HEK293 (cell line): ENCODE measurements at regions not wholly inside any gene's neighbourhood (a gene's known extent, or its start where the extent isn't known, plus 50 kb on each side); places are given as distances from the start of the nearest gene placed in this dataset.

Experiments
- CTCF ChIA-PET: fragments of 350-600 bp; formaldehyde crosslinking; extraction: SDS; loops from one replicate; lab custom pipeline; 2021; ENCODE audit warnings: antibody characterized with exemption; lab: Yijun Ruan, JAX
- POLR2A ChIA-PET: fragments of 300-600 bp; formaldehyde crosslinking; extraction: SDS; loops from one replicate; lab custom pipeline; 2020; ENCODE audit warnings: antibody characterized with exemption, inconsistent platforms; lab: Yijun Ruan, JAX
- H3K27ac ChIP-seq: fragments of 200-500 bp; sonication (Bioruptor generic); 2 replicates; pipeline ENCODE4 v1.5.1; 2014; ENCODE audit warnings: low read depth, low read length, control low read depth, inconsistent platforms; ENCODE audit errors: extremely low read depth
- H3K36me3 ChIP-seq, 2 experiments: fragments of 200-500 bp in 1 of 2; sonication (Bioruptor generic) in 1 of 2; 1 replicate in 1 of 2; 2 replicates in 1 of 2; pipeline ENCODE4 v1.5.1; 2014 to 2017; ENCODE audit warnings: inconsistent platforms in 2 of 2, low read length in 2 of 2; ENCODE audit not compliant: control insufficient read depth in 2 of 2, insufficient read depth in 1 of 2
- H3K4me1 ChIP-seq: fragments of 200-500 bp; sonication (Bioruptor generic); 2 replicates; pipeline ENCODE4 v1.5.1; 2014; ENCODE audit warnings: mild to moderate bottlenecking, low read length, inconsistent platforms; ENCODE audit not compliant: control insufficient read depth, insufficient read depth
- H3K4me3 ChIP-seq: 2 replicates; pipeline ENCODE4 v1.5.1; 2011; ENCODE audit warnings: low read depth, mild to moderate bottlenecking, control low read depth, low read length, moderate library complexity
- H3K9me3 ChIP-seq: fragments of 200-500 bp; sonication (Bioruptor generic); 2 replicates; pipeline ENCODE4 v1.5.1; 2014; ENCODE audit warnings: low read depth, low read length, inconsistent platforms; ENCODE audit not compliant: control insufficient read depth, insufficient read depth
- ELK4 ChIP-seq: IDR thresholded peaks from 2 replicates; pipeline ENCODE4 v1.6.1; 2011; ENCODE audit warnings: mild to moderate bottlenecking, low read depth, low read length, borderline replicate concordance
- GLI2 ChIP-seq: fragments of 450-650 bp; formaldehyde crosslinking; IDR thresholded peaks from 2 replicates; pipeline ENCODE4; 2017; ENCODE audit warnings: missing biosample characterization, missing genetic modification characterization, low read depth, borderline replicate concordance
- RBAK ChIP-seq: fragments of 450-650 bp; formaldehyde crosslinking; IDR thresholded peaks from 2 replicates; pipeline ENCODE4 v1.5.1; 2016; ENCODE audit warnings: missing biosample characterization, missing genetic modification characterization
- SP3 ChIP-seq: fragments of 450-650 bp; formaldehyde crosslinking; IDR thresholded peaks from 2 replicates; pipeline ENCODE4 v1.5.1; 2016; ENCODE audit warnings: missing biosample characterization, missing genetic modification characterization
- WT1 ChIP-seq: fragments of 450-650 bp; formaldehyde crosslinking; IDR thresholded peaks from 2 replicates; pipeline ENCODE4 v1.5.1; 2016; ENCODE audit warnings: missing biosample characterization, missing genetic modification characterization
- ZBTB11 ChIP-seq: fragments of 450-650 bp; formaldehyde crosslinking; conservative IDR thresholded peaks from 2 replicates; pipeline ENCODE4 v1.5.1; 2016; ENCODE audit warnings: low read depth, missing biosample characterization, missing genetic modification characterization
- ZBTB7A ChIP-seq: fragments of 450-650 bp; formaldehyde crosslinking; IDR thresholded peaks from 2 replicates; pipeline ENCODE4 v1.5.1; 2016; ENCODE audit warnings: low read depth, missing biosample characterization, missing genetic modification characterization
- ZFP3 ChIP-seq: fragments of 450-650 bp; formaldehyde crosslinking; IDR thresholded peaks from 2 replicates; pipeline ENCODE4 v1.5.1; 2016; ENCODE audit warnings: low read depth, missing biosample characterization, missing genetic modification characterization
- ZNF133 ChIP-seq: fragments of 450-650 bp; formaldehyde crosslinking; IDR thresholded peaks from 2 replicates; pipeline ENCODE4 v1.5.1; 2016; ENCODE audit warnings: missing biosample characterization, missing genetic modification characterization
- ZNF416 ChIP-seq: fragments of 450-650 bp; formaldehyde crosslinking; IDR thresholded peaks from 2 replicates; pipeline ENCODE4 v1.5.1; 2016; ENCODE audit warnings: missing biosample characterization, missing genetic modification characterization
- ZNF488 ChIP-seq: fragments of 450-650 bp; formaldehyde crosslinking; IDR thresholded peaks from 2 replicates; pipeline ENCODE4 v1.5.1; 2016; ENCODE audit warnings: missing biosample characterization, missing genetic modification characterization
- ZNF610 ChIP-seq: fragments of 450-650 bp; formaldehyde crosslinking; IDR thresholded peaks from 2 replicates; pipeline ENCODE4 v1.5.1; 2016; ENCODE audit warnings: missing biosample characterization, missing genetic modification characterization, borderline replicate concordance
- ZNF670 ChIP-seq: fragments of 450-650 bp; formaldehyde crosslinking; IDR thresholded peaks from 2 replicates; pipeline ENCODE4 v1.5.1; 2016; ENCODE audit warnings: missing biosample characterization, missing genetic modification characterization, low read depth
- ZNF777 ChIP-seq: fragments of 450-650 bp; formaldehyde crosslinking; IDR thresholded peaks from 2 replicates; pipeline ENCODE4 v1.5.1; 2017; ENCODE audit warnings: missing biosample characterization, missing genetic modification characterization, borderline replicate concordance
- ZNF830 ChIP-seq: fragments of 450-650 bp; IDR thresholded peaks from 2 replicates; pipeline ENCODE4 v1.5.0; 2018; ENCODE audit warnings: missing biosample characterization, missing genetic modification characterization, low read depth, mild to moderate bottlenecking, moderate library complexity
- ZSCAN23 ChIP-seq: fragments of 450-650 bp; formaldehyde crosslinking; IDR thresholded peaks from 2 replicates; pipeline ENCODE4 v1.5.1; 2016; ENCODE audit warnings: missing biosample characterization, missing genetic modification characterization

GRCh38 chr2:236899146-236899545, 186.5 kb upstream of the COPS8 start (continued):
- TF ChIP-seq ZBTB7A (no peak), ZNF777 (no peak), ZNF830 (tag by site-specific recombination) (no peak), RBAK (tag by site-specific recombination) (no peak), ZNF670 (no peak), ZBTB11 (tag by site-specific recombination) (no peak), ZSCAN23 (tag by site-specific recombination) (no peak), SP3 (tag by site-specific recombination) (no peak), ZFP3 (tag by site-specific recombination) (no peak), GLI2 (tag by site-specific recombination) (no peak), ZNF416 (tag by site-specific recombination) (no peak)

- ChIA-PET POLR2A (interaction anchor here (0.9 kb wide), 1 partner anchor 86 kb away, joined by 3 read pairs; no protein-coding TSS in a partner anchor), CTCF (interaction anchor here (0.9 kb wide), 1 partner anchor 591 kb away, joined by 3 read pairs; no protein-coding TSS in a partner anchor)
- H3K4me3 ChIP-seq, result no peak overlapping the region
- no peak overlapping the region for H3K27ac ChIP-seq
- TF ChIP-seq ZNF133 (tag by site-specific recombination) (no peak), ELK4 (no peak)
- H3K36me3 ChIP-seq, result no peaks in the 10 kb centered on the region
- no peaks in the 10 kb centered on the region for H3K4me1 ChIP-seq
- H3K9me3 ChIP-seq, result no peaks in the 10 kb centered on the region
These were observed 185.6 kb upstream of the COPS8 start for GRCh38 chr2:236899950-236900640.

- no peaks in the 10 kb centered on the region for H3K36me3 ChIP-seq
- no peak overlapping the region for H3K4me3 ChIP-seq
- ChIA-PET CTCF (no interaction called here), POLR2A (no interaction called here)
- TF ChIP-seq ZNF610 (tag by site-specific recombination) (no peak), WT1 (tag by site-specific recombination) (no peak), ZNF488 (no peak)
- no peaks in the 10 kb centered on the region for H3K9me3 ChIP-seq
- no peak overlapping the region for H3K27ac ChIP-seq
- H3K4me1 ChIP-seq, result no peaks in the 10 kb centered on the region
These were observed 183.7 kb upstream of the COPS8 start for GRCh38 chr2:236901956-236902355.
